Loucy (cell line): ENCODE measurements at regions not wholly inside any gene's neighbourhood (a gene's known extent, or its start where the extent isn't known, plus 50 kb on each side); places are given as distances from the start of the nearest gene placed in this dataset.

Experiments
- H2AFZ ChIP-seq: fragments of 200-600 bp; sonication (generic); 2 replicates; pipeline ENCODE4 v1.6.0; 2016; ENCODE audit warnings: antibody characterized with exemption, mild to moderate bottlenecking, low read length, moderate library complexity
- H3F3A ChIP-seq: fragments of 200-600 bp; 2 replicates; pipeline ENCODE4 v1.6.0; 2016; ENCODE audit warnings: antibody characterized with exemption, low read depth, mild to moderate bottlenecking
- H3K27me3 ChIP-seq: fragments of 200-600 bp; sonication (generic); 2 replicates; pipeline ENCODE4 v1.6.1; 2014; ENCODE audit warnings: low read length, mild to moderate bottlenecking; ENCODE audit not compliant: insufficient read depth, poor library complexity, severe bottlenecking
- H3K36me3 ChIP-seq: fragments of 200-600 bp; sonication (generic); 2 replicates; pipeline ENCODE4 v1.6.1; 2016; ENCODE audit warnings: low read length; ENCODE audit not compliant: insufficient read depth
- H3K4me1 ChIP-seq: fragments of 200-600 bp; sonication (generic); 2 replicates; pipeline ENCODE4 v1.5.1; 2014; ENCODE audit warnings: low read length, mild to moderate bottlenecking; ENCODE audit not compliant: insufficient read depth, poor library complexity, severe bottlenecking
- H3K4me2 ChIP-seq: fragments of 200-600 bp; sonication (generic); 2 replicates; pipeline ENCODE4 v1.6.0; 2014; ENCODE audit warnings: antibody characterized with exemption, low read length, low read depth, mild to moderate bottlenecking; ENCODE audit not compliant: poor library complexity, severe bottlenecking
- H3K4me3 ChIP-seq: fragments of 200-600 bp; sonication (generic); 2 replicates; pipeline ENCODE4 v1.5.1; 2014; ENCODE audit warnings: low read length, mild to moderate bottlenecking, mixed read lengths; ENCODE audit not compliant: poor library complexity, severe bottlenecking
- H3K79me2 ChIP-seq: fragments of 200-600 bp; sonication (generic); 2 replicates; pipeline ENCODE4 v1.6.1; 2014; ENCODE audit warnings: low read length; ENCODE audit not compliant: insufficient read depth
- H3K9ac ChIP-seq: fragments of 200-600 bp; sonication (generic); 2 replicates; pipeline ENCODE4 v1.6.0; 2014; ENCODE audit warnings: mild to moderate bottlenecking, low read depth, low read length, moderate library complexity; ENCODE audit not compliant: poor library complexity, severe bottlenecking
- H3K9me2 ChIP-seq: fragments of 200-600 bp; sonication (generic); replicated peaks from 2 replicates; pipeline ENCODE4 v1.6.1; 2016; ENCODE audit warnings: low read depth, low read length, mixed read lengths
- H3K9me3 ChIP-seq: fragments of 200-600 bp; sonication (generic); 2 replicates; pipeline ENCODE4 v1.6.1; 2014; ENCODE audit warnings: mild to moderate bottlenecking, antibody characterized with exemption, low read length, low read depth; ENCODE audit not compliant: insufficient read depth
- H4K20me1 ChIP-seq: fragments of 200-600 bp; sonication (generic); 2 replicates; pipeline ENCODE4 v1.6.0; 2014; ENCODE audit warnings: antibody characterized with exemption, low read length, mild to moderate bottlenecking; ENCODE audit not compliant: insufficient read depth, poor library complexity, severe bottlenecking
- CTCF ChIP-seq: fragments of 200-600 bp; sonication (generic); conservative IDR thresholded peaks from 2 replicates; pipeline ENCODE4 v1.5.1; 2014; ENCODE audit warnings: mild to moderate bottlenecking, antibody characterized with exemption, low read length
- EZH2phosphoT487 ChIP-seq: fragments of 200-600 bp; IDR thresholded peaks from 2 replicates; pipeline ENCODE4 v1.6.1; 2018; ENCODE audit warnings: antibody characterized with exemption, mild to moderate bottlenecking, moderate library complexity, borderline replicate concordance

GRCh38 chrX:39516427-39516841, 581.3 kb downstream of the BCOR start:
- TF ChIP-seq EZH2phosphoT487, result no peak
- TF ChIP-seq CTCF, result no peak
- no peaks in the 10 kb centered on the region for H3K79me2 ChIP-seq
- H3K4me1 ChIP-seq, result no peaks in the 10 kb centered on the region
- no peaks in the 10 kb centered on the region for H3K9me3 ChIP-seq
- H3K36me3 ChIP-seq, result no peaks in the 10 kb centered on the region
- no peaks in the 10 kb centered on the region for H3K27me3 ChIP-seq
- H3K9ac ChIP-seq, result no peak overlapping the region
- no peaks in the 10 kb centered on the region for H3F3A ChIP-seq
- H2AFZ ChIP-seq, result no peak overlapping the region
- no peaks in the 10 kb centered on the region for H4K20me1 ChIP-seq
- H3K4me3 ChIP-seq, result no peak overlapping the region
- no peak overlapping the region for H3K4me2 ChIP-seq
- no peaks in the 10 kb centered on the region for H3K9me2 ChIP-seq

GRCh38 chrX:39518476-39519029, 579.2 kb downstream of the BCOR start:
- no peak overlapping the region for H3K4me3 ChIP-seq
- H3K9ac ChIP-seq, result no peak overlapping the region
- H3K27me3 ChIP-seq, result no peaks in the 10 kb centered on the region
- H3K79me2 ChIP-seq, result no peaks in the 10 kb centered on the region
- H4K20me1 ChIP-seq, result no peaks in the 10 kb centered on the region
- no peaks in the 10 kb centered on the region for H3K4me1 ChIP-seq
- H3K9me2 ChIP-seq, result no peaks in the 10 kb centered on the region
- no peak for TF ChIP-seq EZH2phosphoT487
- TF ChIP-seq CTCF, result no peak
- no peaks in the 10 kb centered on the region for H3K36me3 ChIP-seq
- H3K4me2 ChIP-seq, result no peak overlapping the region
- no peaks in the 10 kb centered on the region for H3K9me3 ChIP-seq
- H2AFZ ChIP-seq, result no peak overlapping the region
- H3F3A ChIP-seq, result no peaks in the 10 kb centered on the region

- no peaks in the 10 kb centered on the region for H3K27me3 ChIP-seq
- no peaks in the 10 kb centered on the region for H3K9me2 ChIP-seq
- no peaks in the 10 kb centered on the region for H3K9me3 ChIP-seq
- no peak overlapping the region for H3K4me2 ChIP-seq
- no peak overlapping the region for H3K4me3 ChIP-seq
- no peak overlapping the region for H2AFZ ChIP-seq
- H4K20me1 ChIP-seq, result no peaks in the 10 kb centered on the region
- H3K4me1 ChIP-seq, result no peaks in the 10 kb centered on the region
- H3K79me2 ChIP-seq, result no peaks in the 10 kb centered on the region
- TF ChIP-seq EZH2phosphoT487, result no peak
- TF ChIP-seq CTCF, result no peak
- H3K9ac ChIP-seq, result no peak overlapping the region
- H3F3A ChIP-seq, result no peaks in the 10 kb centered on the region
- no peaks in the 10 kb centered on the region for H3K36me3 ChIP-seq
Measured at GRCh38 chrX:39519030-39519488, 578.7 kb downstream of the BCOR start.
